HCT116 (cell line): ENCODE measurements at regions not wholly inside any gene's neighbourhood (a gene's known extent, or its start where the extent isn't known, plus 50 kb on each side); places are given as distances from the start of the nearest gene placed in this dataset.

Experiments
- ATAC-seq: fragments of 200-7000 bp; cut with Tn5 transposase; 2 replicates; pipeline ENCODE4 v1.9.1; 2020; ENCODE audit warnings: mild to moderate bottlenecking, moderate library complexity
- BruUV-seq: library from RNA; stranded (reverse); fragments of 400-500 nt; replicated peaks from 2 replicates; lab custom pipeline; 2021; lab: Mats Ljungman, UMichigan
- CTCF ChIA-PET: fragments of 300-600 bp; sonication (Branson Sonifier 250); formaldehyde crosslinking; loops from one replicate; lab custom pipeline; 2021; ENCODE audit warnings: antibody characterized with exemption; lab: Charles Lee
- POLR2A ChIA-PET: fragments of 300-600, 350-600 bp; sonication (Branson Sonifier 250); formaldehyde crosslinking; loops from one replicate; lab custom pipeline; 2021; ENCODE audit warnings: antibody characterized with exemption; lab: Charles Lee
- RAD21 ChIA-PET, 2 experiments: fragments of 300-600 bp; sonication (Branson Sonifier 250); formaldehyde crosslinking; loops; one replicate each; lab custom pipeline; 2023; ENCODE audit warnings: low total read pairs in 2 of 2; ENCODE audit not compliant: uncharacterized antibody in 2 of 2, unreplicated experiment in 2 of 2, low non-redundant PET in 1 of 2; lab: Charles Lee
- DNase-seq: peaks from one replicate; pipeline ENCODE4 v3.0.0-alpha.2; 2010; ENCODE audit warnings: low read depth, low spot score
- H2AFZ ChIP-seq: fragments of 200-600 bp; shearing (Covaris generic), sonication (generic); 2 replicates; pipeline ENCODE4 v1.6.1; 2017; ENCODE audit warnings: low read depth, mixed run types, mixed read lengths, antibody characterized with exemption, low read length; ENCODE audit not compliant: poor library complexity, severe bottlenecking
- H3K27ac ChIP-seq: 2 replicates; pipeline ENCODE4 v1.5.1; 2012; ENCODE audit warnings: low read depth, low read length
- H3K27me3 ChIP-seq: fragments of 200-600 bp; sonication (generic); 2 replicates; pipeline ENCODE4 v1.6.1; 2016; ENCODE audit warnings: mixed run types, low read length, mixed read lengths; ENCODE audit not compliant: insufficient read depth
- H3K36me3 ChIP-seq, 2 experiments: fragments of 200-500 bp in 1 of 2; fragments of 200-600 bp in 1 of 2; sonication (Bioruptor generic) in 1 of 2; sonication (generic) in 1 of 2; 2 replicates each; pipeline versions ENCODE4 v1.5.1 to v1.6.1; 2014 to 2016; ENCODE audit warnings: low read length in 2 of 2, inconsistent platforms in 1 of 2, mixed read lengths in 1 of 2, mixed run types in 1 of 2; ENCODE audit not compliant: insufficient read depth in 2 of 2, control insufficient read depth in 1 of 2
- H3K4me1 ChIP-seq, 2 experiments: fragments of 200-600 bp in 1 of 2; sonication (generic) in 1 of 2; 2 replicates each; pipeline versions ENCODE4 v1.5.1 to v1.6.1; 2012 to 2017; ENCODE audit warnings: low read length in 2 of 2, inconsistent platforms in 1 of 2, mild to moderate bottlenecking in 1 of 2, mixed read lengths in 1 of 2, mixed run types in 1 of 2, moderate library complexity in 1 of 2; ENCODE audit not compliant: insufficient read depth in 2 of 2, control insufficient read depth in 1 of 2
- H3K4me2 ChIP-seq: fragments of 200-600 bp; sonication (generic); 2 replicates; pipeline ENCODE4 v1.6.1; 2017; ENCODE audit warnings: mixed run types, low read length, mixed read lengths
- H3K4me3 ChIP-seq, 2 experiments: fragments of 200-600 bp in 1 of 2; sonication (generic) in 1 of 2; replicated peaks in 1 of 2; 2 replicates each; pipeline ENCODE4 v1.5.1; 2011 to 2016; ENCODE audit warnings: low read length in 2 of 2, control low read depth in 1 of 2, low read depth in 1 of 2, mild to moderate bottlenecking in 1 of 2, mixed read lengths in 1 of 2, mixed run types in 1 of 2
- H3K79me2 ChIP-seq: fragments of 200-600 bp; sonication (generic); 2 replicates; pipeline ENCODE4 v1.6.1; 2017; ENCODE audit warnings: mild to moderate bottlenecking, mixed run types, low read length, moderate library complexity, mixed read lengths; ENCODE audit not compliant: insufficient read depth
- H3K9ac ChIP-seq: fragments of 200-600 bp; sonication (generic); 2 replicates; pipeline ENCODE4 v1.6.1; 2016; ENCODE audit warnings: low read length, mixed read lengths
- H3K9me2 ChIP-seq: fragments of 200-600 bp; sonication (generic), shearing (Covaris generic); 2 replicates; pipeline ENCODE4 v1.6.1; 2017; ENCODE audit warnings: mixed run types, mild to moderate bottlenecking, moderate library complexity; ENCODE audit not compliant: insufficient read depth
- H3K9me3 ChIP-seq, 2 experiments: fragments of 200-500 bp in 1 of 2; fragments of 200-600 bp in 1 of 2; sonication (Bioruptor generic) in 1 of 2; sonication (generic) in 1 of 2; 2 replicates each; pipeline ENCODE4 v1.6.1; 2014 to 2017; ENCODE audit warnings: low read length in 2 of 2, mixed read lengths in 2 of 2, inconsistent platforms in 1 of 2, low read depth in 1 of 2, mild to moderate bottlenecking in 1 of 2, mixed run types in 1 of 2, moderate library complexity in 1 of 2; ENCODE audit not compliant: control insufficient read depth in 1 of 2, insufficient read depth in 1 of 2
- H4K20me1 ChIP-seq: fragments of 200-600 bp; sonication (generic), shearing (Covaris generic); 2 replicates; pipeline ENCODE4 v1.6.1; 2017; ENCODE audit warnings: mixed run types, mild to moderate bottlenecking, moderate library complexity; ENCODE audit not compliant: insufficient read depth
- EGR1 ChIP-seq: IDR thresholded peaks from 2 replicates; pipeline ENCODE4 v1.6.1; 2012; ENCODE audit warnings: low read depth
- EZH2phosphoT487 ChIP-seq: fragments of 200-600 bp; IDR thresholded peaks from 2 replicates; pipeline ENCODE4 v1.6.1; 2018; ENCODE audit warnings: antibody characterized with exemption, borderline replicate concordance
- FOSL1 ChIP-seq: IDR thresholded peaks from 2 replicates; pipeline ENCODE4 v1.6.1; 2012; ENCODE audit warnings: low read depth
- JUND ChIP-seq: IDR thresholded peaks from 2 replicates; pipeline ENCODE4 v1.6.1; 2012
- POLR2A ChIP-seq: IDR thresholded peaks from 2 replicates; pipeline ENCODE4 v1.7.0; 2011; ENCODE audit warnings: borderline replicate concordance; ENCODE audit not compliant: insufficient read depth, insufficient read length; ENCODE audit errors: extremely low read depth
- POLR2AphosphoS5 ChIP-seq: IDR thresholded peaks from 2 replicates; pipeline ENCODE4 v1.6.1; 2011; ENCODE audit warnings: mild to moderate bottlenecking, low read depth, low read length, moderate library complexity
- SP1 ChIP-seq: IDR thresholded peaks from 2 replicates; pipeline ENCODE4 v1.6.1; 2012; ENCODE audit warnings: low read depth
- SRF ChIP-seq: IDR thresholded peaks from 2 replicates; pipeline ENCODE4 v1.6.1; 2012; ENCODE audit warnings: low read depth
- TCF7L2 ChIP-seq: IDR thresholded peaks from 2 replicates; pipeline ENCODE4 v1.7.0; 2011; ENCODE audit warnings: borderline replicate concordance, inconsistent platforms; ENCODE audit not compliant: insufficient read depth, insufficient read length; ENCODE audit errors: extremely low read depth
- YY1 ChIP-seq: IDR thresholded peaks from 2 replicates; pipeline ENCODE4 v1.6.1; 2011; ENCODE audit warnings: low read length, low read depth, moderate library complexity, mild to moderate bottlenecking; ENCODE audit not compliant: insufficient replicate concordance; ENCODE audit errors: extremely low read depth
- ZNF274 ChIP-seq: fragments of 200-500 bp; sonication (Bioruptor generic); IDR thresholded peaks from 2 replicates; pipeline ENCODE4 v1.6.1; 2014; ENCODE audit warnings: mild to moderate bottlenecking, low read depth, low read length, inconsistent platforms
- intact Hi-C: fragments of 100-400 bp; cut with micrococcal nuclease; formaldehyde crosslinking; loops from 2 replicates; pipeline ENCODE4 v1.10.0; 2022
- TF ChIP-seq, protein P1 (sequence below): IDR thresholded peaks from 2 replicates; pipeline ENCODE4 v1.6.1; 2012
- TF ChIP-seq, protein P2 (sequence below): IDR thresholded peaks from 2 replicates; pipeline ENCODE4 v1.6.1; 2011; ENCODE audit warnings: mild to moderate bottlenecking, low read length, moderate library complexity; ENCODE audit not compliant: insufficient replicate concordance; ENCODE audit errors: extremely low read depth

DNA sequence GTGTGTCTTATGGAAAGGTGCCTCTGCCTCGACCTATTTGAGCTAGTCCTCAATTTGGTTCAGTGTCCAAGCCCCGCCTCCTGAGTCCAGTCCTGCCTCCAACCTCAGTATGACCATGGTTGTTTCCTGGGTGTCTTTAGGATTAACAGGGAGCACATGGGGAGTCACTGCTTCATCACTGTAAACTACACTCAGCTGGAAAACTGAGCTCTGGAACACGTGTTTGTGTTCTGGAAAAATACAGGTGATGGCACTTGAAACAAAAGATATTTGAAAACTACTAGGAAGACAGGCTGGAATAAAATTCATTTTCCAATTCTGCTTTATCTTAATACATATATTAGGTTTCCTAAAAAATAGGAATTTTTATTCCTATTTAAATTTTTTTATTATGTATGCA is 1187.3 kb upstream of the TMEM132C start:
- H3K9me2 ChIP-seq, result no peaks in the 10 kb centered on the region
- H3K4me2 ChIP-seq, result no peak overlapping the region
- no peaks in the 10 kb centered on the region for H3K27me3 ChIP-seq
- H3K27ac ChIP-seq, result no peak overlapping the region
- H3K4me3 ChIP-seq, result no peak overlapping the region
- TF ChIP-seq, protein P1, sequence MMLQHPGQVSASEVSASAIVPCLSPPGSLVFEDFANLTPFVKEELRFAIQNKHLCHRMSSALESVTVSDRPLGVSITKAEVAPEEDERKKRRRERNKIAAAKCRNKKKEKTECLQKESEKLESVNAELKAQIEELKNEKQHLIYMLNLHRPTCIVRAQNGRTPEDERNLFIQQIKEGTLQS, result no peak
- TF ChIP-seq EGR1 (no peak), ZNF274 (no peak), POLR2A (no peak), SRF (no peak), POLR2AphosphoS5 (no peak), TCF7L2 (no peak), FOSL1 (no peak), SP1 (no peak), EZH2phosphoT487 (no peak), YY1 (no peak), JUND (no peak)
- TF ChIP-seq, protein P2, sequence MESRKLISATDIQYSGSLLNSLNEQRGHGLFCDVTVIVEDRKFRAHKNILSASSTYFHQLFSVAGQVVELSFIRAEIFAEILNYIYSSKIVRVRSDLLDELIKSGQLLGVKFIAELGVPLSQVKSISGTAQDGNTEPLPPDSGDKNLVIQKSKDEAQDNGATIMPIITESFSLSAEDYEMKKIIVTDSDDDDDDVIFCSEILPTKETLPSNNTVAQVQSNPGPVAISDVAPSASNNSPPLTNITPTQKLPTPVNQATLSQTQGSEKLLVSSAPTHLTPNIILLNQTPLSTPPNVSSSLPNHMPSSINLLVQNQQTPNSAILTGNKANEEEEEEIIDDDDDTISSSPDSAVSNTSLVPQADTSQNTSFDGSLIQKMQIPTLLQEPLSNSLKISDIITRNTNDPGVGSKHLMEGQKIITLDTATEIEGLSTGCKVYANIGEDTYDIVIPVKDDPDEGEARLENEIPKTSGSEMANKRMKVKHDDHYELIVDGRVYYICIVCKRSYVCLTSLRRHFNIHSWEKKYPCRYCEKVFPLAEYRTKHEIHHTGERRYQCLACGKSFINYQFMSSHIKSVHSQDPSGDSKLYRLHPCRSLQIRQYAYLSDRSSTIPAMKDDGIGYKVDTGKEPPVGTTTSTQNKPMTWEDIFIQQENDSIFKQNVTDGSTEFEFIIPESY, result no peak
- ATAC-seq (no peak), DNase-seq (no peak)
- intact Hi-C loops, result no loop called here
- no peaks in the 10 kb centered on the region; a peak in 1 of 4 replicates for H3K9me3 ChIP-seq
- no TSS peak for BruUV-seq
- peaks cover 22% of the 10 kb centered on the region for H3K79me2 ChIP-seq
- POLR2A ChIA-PET, result no interaction called here
- no peak overlapping the region for H3K9ac ChIP-seq
- H4K20me1 ChIP-seq, result no peaks in the 10 kb centered on the region
- CTCF ChIA-PET, result no interaction called here
- no peaks in the 10 kb centered on the region for H3K36me3 ChIP-seq
- H3K4me1 ChIP-seq, result peaks cover 7 to 13% of the 10 kb centered on the region in 2 experiments
- RAD21 ChIA-PET, result no interaction called here
- no peak overlapping the region for H2AFZ ChIP-seq
